PC-9 (cell line): ENCODE measurements at regions not wholly inside any gene's neighbourhood (a gene's known extent, or its start where the extent isn't known, plus 50 kb on each side); places are given as distances from the start of the nearest gene placed in this dataset.

Experiments
- BruUV-seq: library from RNA; stranded (reverse); fragments of 400-500 nt; replicated peaks from 2 replicates; lab custom pipeline; 2021; lab: Mats Ljungman, UMichigan
- CTCF ChIA-PET: fragments of 300-600 bp; sonication (Branson Sonifier 250); formaldehyde crosslinking; loops from one replicate; lab custom pipeline; 2022; ENCODE audit warnings: antibody characterized with exemption; lab: Charles Lee
- POLR2A ChIA-PET: fragments of 300-600 bp; sonication (Branson Sonifier 250); formaldehyde crosslinking; loops from one replicate; lab custom pipeline; 2022; ENCODE audit warnings: antibody characterized with exemption; ENCODE audit not compliant: unreplicated experiment; lab: Charles Lee
- DNase-seq, 2 experiments: peaks; one replicate each; pipeline versions ENCODE4 v3.0.0 to v3.0.0-alpha.2; 2015 to 2022; ENCODE audit warnings: mixed read lengths in 1 of 2
- H2AFZ ChIP-seq: fragments of 200-600 bp; sonication (generic); 2 replicates; pipeline ENCODE4 v1.8.1; 2017; ENCODE audit warnings: antibody characterized with exemption
- H3F3A ChIP-seq: fragments of 200-600 bp; sonication (generic); 2 replicates; pipeline ENCODE4 v1.8.1; 2017; ENCODE audit warnings: antibody characterized with exemption, mild to moderate bottlenecking, low read depth; ENCODE audit not compliant: insufficient read depth
- H3K27ac ChIP-seq: fragments of 200-600 bp; sonication (generic); 2 replicates; pipeline ENCODE4 v1.6.1; 2016; ENCODE audit warnings: mixed run types
- H3K27me3 ChIP-seq: fragments of 200-600 bp; sonication (generic); 2 replicates; pipeline ENCODE4 v1.6.1; 2016; ENCODE audit warnings: low read depth, mixed run types; ENCODE audit not compliant: insufficient read depth
- H3K36me3 ChIP-seq: fragments of 200-600 bp; sonication (generic); 2 replicates; pipeline ENCODE4 v1.6.1; 2016; ENCODE audit warnings: low read depth, mixed run types
- H3K4me1 ChIP-seq: fragments of 200-600 bp; sonication (generic); replicated peaks from 2 replicates; pipeline ENCODE4 v1.6.1; 2016; ENCODE audit warnings: mixed run types; ENCODE audit not compliant: insufficient read depth
- H3K4me2 ChIP-seq: fragments of 200-600 bp; sonication (generic); 2 replicates; pipeline ENCODE4 v1.6.1; 2017; ENCODE audit warnings: mixed run types
- H3K4me3 ChIP-seq: fragments of 200-600 bp; sonication (generic); 2 replicates; pipeline ENCODE4 v1.6.1; 2016; ENCODE audit warnings: mixed run types
- H3K79me2 ChIP-seq: fragments of 200-600 bp; sonication (generic); 2 replicates; pipeline ENCODE4 v1.6.1; 2017; ENCODE audit warnings: low read depth, mixed run types
- H3K9me2 ChIP-seq: fragments of 200-600 bp; sonication (generic); 2 replicates; pipeline ENCODE4 v1.8.1; 2017; ENCODE audit warnings: mild to moderate bottlenecking; ENCODE audit not compliant: insufficient read depth
- H3K9me3 ChIP-seq: fragments of 200-600 bp; sonication (generic); 2 replicates; pipeline ENCODE4 v1.8.1; 2016; ENCODE audit warnings: low read depth; ENCODE audit not compliant: insufficient read depth
- H4K20me1 ChIP-seq: fragments of 200-600 bp; sonication (generic); 2 replicates; pipeline ENCODE4 v1.8.1; 2017; ENCODE audit not compliant: insufficient read depth
- CTCF ChIP-seq: fragments of 200-600 bp; sonication (generic); conservative IDR thresholded peaks from 2 replicates; pipeline ENCODE4 v1.6.1; 2017; ENCODE audit warnings: mixed run types, antibody characterized with exemption, mild to moderate bottlenecking, moderate library complexity
- EZH2 ChIP-seq: fragments of 200-600 bp; sonication (generic); IDR thresholded peaks from 2 replicates; pipeline ENCODE4 v1.8.0; 2017; ENCODE audit warnings: antibody characterized with exemption, low read depth
- intact Hi-C: fragments of 100-400 bp; cut with micrococcal nuclease; formaldehyde crosslinking; loops from one replicate; pipeline ENCODE4 v1.10.0; 2022; ENCODE audit not compliant: unreplicated experiment

GRCh38 chr7:81002421-81002820, 83.6 kb upstream of the SEMA3C start:
- TF ChIP-seq CTCF (no peak), EZH2 (no peak)
- Histone ChIP-seq H3K36me3 (no peaks in the 10 kb centered on the region), H3K27ac (no peak overlapping the region), H3K9me2 (no peaks in the 10 kb centered on the region), H2AFZ (no peak overlapping the region), H3K9me3 (no peaks in the 10 kb centered on the region), H3K4me3 (no peak overlapping the region), H3K4me1 (no peaks in the 10 kb centered on the region), H3F3A (no peaks in the 10 kb centered on the region), H3K27me3 (no peaks in the 10 kb centered on the region), H3K79me2 (no peaks in the 10 kb centered on the region), H4K20me1 (no peaks in the 10 kb centered on the region), H3K4me2 (no peak overlapping the region)
- POLR2A ChIA-PET, result no interaction called here
- CTCF ChIA-PET, result no interaction called here
- no TSS peak for BruUV-seq
- no peak for DNase-seq
- intact Hi-C loops, result no loop called here

GRCh38 chr7:80999771-81000170, 80.9 kb upstream of the SEMA3C start:
- H4K20me1 ChIP-seq, result no peaks in the 10 kb centered on the region

GRCh38 chr7:80999100-80999499, 80.2 kb upstream of the SEMA3C start:
- no peak overlapping the region for H3K27ac ChIP-seq

More at GRCh38 chr7:80999771-81000170, 80.9 kb upstream of the SEMA3C start:
- H2AFZ ChIP-seq, result no peak overlapping the region
- no peaks in the 10 kb centered on the region for H3K9me3 ChIP-seq
- H3K4me2 ChIP-seq, result no peak overlapping the region
- POLR2A ChIA-PET, result no interaction called here
- no peak overlapping the region for H3K4me3 ChIP-seq
- CTCF ChIA-PET, result no interaction called here
- no TSS peak for BruUV-seq
- H3F3A ChIP-seq, result no peaks in the 10 kb centered on the region
- no peaks in the 10 kb centered on the region for H3K79me2 ChIP-seq
- no peaks in the 10 kb centered on the region for H3K27me3 ChIP-seq
- TF ChIP-seq EZH2, result no peak
- TF ChIP-seq CTCF, result no peak
- no peak for DNase-seq
- H3K4me1 ChIP-seq, result no peaks in the 10 kb centered on the region
- H3K9me2 ChIP-seq, result no peaks in the 10 kb centered on the region
- H3K27ac ChIP-seq, result no peak overlapping the region
- intact Hi-C loops, result no loop called here
- no peaks in the 10 kb centered on the region for H3K36me3 ChIP-seq

More at GRCh38 chr7:80999100-80999499, 80.2 kb upstream of the SEMA3C start:
- Histone ChIP-seq H3K79me2 (no peaks in the 10 kb centered on the region), H3K4me3 (no peak overlapping the region), H3K36me3 (no peaks in the 10 kb centered on the region), H2AFZ (no peak overlapping the region), H3K9me2 (no peaks in the 10 kb centered on the region), H4K20me1 (no peaks in the 10 kb centered on the region), H3K27me3 (no peaks in the 10 kb centered on the region), H3K4me2 (no peak overlapping the region), H3K9me3 (no peaks in the 10 kb centered on the region), H3K4me1 (no peaks in the 10 kb centered on the region), H3F3A (no peaks in the 10 kb centered on the region)
- intact Hi-C loops, result no loop called here
- BruUV-seq, result no TSS peak
- TF ChIP-seq CTCF (no peak), EZH2 (no peak)
- ChIA-PET POLR2A (no interaction called here), CTCF (no interaction called here)
- no peak for DNase-seq
